H9 (cell line): ENCODE measurements at regions not wholly inside any gene's neighbourhood (a gene's known extent, or its start where the extent isn't known, plus 50 kb on each side); places are given as distances from the start of the nearest gene placed in this dataset.

ENCODE experiments used
- DNase-seq: peaks from one replicate; pipeline ENCODE4 v3.0.0-alpha.2; 2017
- H2AFZ ChIP-seq: one replicate; pipeline ENCODE4 v1.6.1; 2013; ENCODE audit warnings: mild to moderate bottlenecking, low read length, control low read depth, moderate library complexity
- H2AK5ac ChIP-seq: 2 replicates; pipeline ENCODE4 v1.6.1; 2013; ENCODE audit warnings: low read length, control low read depth, mixed read lengths; ENCODE audit not compliant: insufficient read length
- H2BK120ac ChIP-seq: one replicate; pipeline ENCODE4 v1.6.1; 2013; ENCODE audit warnings: low read depth, mild to moderate bottlenecking, low read length, control low read depth, inconsistent platforms; ENCODE audit not compliant: poor library complexity, severe bottlenecking
- H2BK12ac ChIP-seq: 2 replicates; pipeline ENCODE4 v1.6.1; 2013; ENCODE audit warnings: low read length, control low read depth, mixed read lengths, low read depth; ENCODE audit not compliant: insufficient read length
- H2BK15ac ChIP-seq: 2 replicates; pipeline ENCODE4 v1.6.1; 2013; ENCODE audit warnings: low read depth, low read length, control low read depth
- H2BK20ac ChIP-seq: one replicate; pipeline ENCODE4 v1.6.1; 2013; ENCODE audit warnings: low read depth, mild to moderate bottlenecking, low read length, control low read depth, inconsistent platforms; ENCODE audit not compliant: poor library complexity, severe bottlenecking
- H2BK5ac ChIP-seq: 2 replicates; pipeline ENCODE4 v1.6.1; 2013; ENCODE audit warnings: low read length, control low read depth, mixed read lengths; ENCODE audit not compliant: insufficient read length
- H3K14ac ChIP-seq: 2 replicates; pipeline ENCODE4 v1.6.1; 2013; ENCODE audit warnings: low read length, control low read depth; ENCODE audit not compliant: insufficient read depth
- H3K18ac ChIP-seq: 2 replicates; pipeline ENCODE4 v1.6.1; 2013; ENCODE audit warnings: low read depth, mild to moderate bottlenecking, mixed read lengths, low read length, control low read depth; ENCODE audit not compliant: insufficient read length
- H3K23ac ChIP-seq: 2 replicates; pipeline ENCODE4 v1.6.1; 2013; ENCODE audit warnings: low read length, control low read depth, mixed read lengths, low read depth; ENCODE audit not compliant: insufficient read length
- H3K23me2 ChIP-seq: 2 replicates; pipeline ENCODE4 v1.6.1; 2013; ENCODE audit warnings: low read depth, mild to moderate bottlenecking, mixed read lengths, low read length, control low read depth; ENCODE audit not compliant: insufficient read length, poor library complexity, severe bottlenecking
- H3K27ac ChIP-seq: 2 replicates; pipeline ENCODE4 v1.5.1; 2013; ENCODE audit warnings: low read length, control low read depth, mixed read lengths, low read depth; ENCODE audit not compliant: insufficient read length
- H3K27me3 ChIP-seq: 2 replicates; pipeline ENCODE4 v1.6.1; 2013; ENCODE audit warnings: low read length, control low read depth, inconsistent platforms; ENCODE audit not compliant: insufficient read depth
- H3K4ac ChIP-seq: 2 replicates; pipeline ENCODE4 v1.6.1; 2013; ENCODE audit warnings: low read depth, mild to moderate bottlenecking, control low read depth, inconsistent platforms, low read length, moderate library complexity
- H3K4me1 ChIP-seq: 2 replicates; pipeline ENCODE4 v1.6.1; 2013; ENCODE audit warnings: low read length, control low read depth, inconsistent platforms; ENCODE audit not compliant: insufficient read depth
- H3K4me2 ChIP-seq: 2 replicates; pipeline ENCODE4 v1.6.1; 2013; ENCODE audit warnings: low read length, control low read depth, mixed read lengths; ENCODE audit not compliant: insufficient read length, insufficient read depth
- H3K56ac ChIP-seq: 2 replicates; pipeline ENCODE4 v1.6.1; 2013; ENCODE audit warnings: low read depth, mild to moderate bottlenecking, mixed read lengths, low read length, control low read depth; ENCODE audit not compliant: insufficient read length
- H3K79me1 ChIP-seq: 2 replicates; pipeline ENCODE4 v1.6.1; 2013; ENCODE audit warnings: low read depth, mild to moderate bottlenecking, moderate library complexity, low read length, control low read depth, inconsistent platforms; ENCODE audit not compliant: insufficient read depth, poor library complexity, severe bottlenecking
- H3K79me2 ChIP-seq: 2 replicates; pipeline ENCODE4 v1.6.1; 2013; ENCODE audit warnings: low read length, control low read depth, inconsistent platforms; ENCODE audit not compliant: insufficient read depth
- H3K9ac ChIP-seq: 2 replicates; pipeline ENCODE4 v1.6.1; 2013; ENCODE audit warnings: low read length, control low read depth, mixed read lengths; ENCODE audit not compliant: insufficient read length; ENCODE audit errors: extremely low read depth
- H3K9me3 ChIP-seq: one replicate; pipeline ENCODE4 v1.6.1; 2013; ENCODE audit warnings: low read depth, low read length, inconsistent platforms; ENCODE audit not compliant: control insufficient read depth
- H3T11ph ChIP-seq: one replicate; pipeline ENCODE4 v1.6.1; 2013; ENCODE audit warnings: mild to moderate bottlenecking, low read length, control low read depth, inconsistent platforms
- H4K20me1 ChIP-seq: one replicate; pipeline ENCODE4 v1.6.1; 2013; ENCODE audit not compliant: control insufficient read depth, insufficient read length, insufficient read depth
- H4K5ac ChIP-seq: 2 replicates; pipeline ENCODE4 v1.6.1; 2013; ENCODE audit warnings: low read depth, mild to moderate bottlenecking, mixed read lengths, low read length, control low read depth; ENCODE audit not compliant: insufficient read length
- H4K8ac ChIP-seq: replicated peaks from 2 replicates; pipeline ENCODE4 v1.6.1; 2013; ENCODE audit warnings: low read length, control low read depth, mixed read lengths, low read depth; ENCODE audit not compliant: insufficient read length
- H4K91ac ChIP-seq: 2 replicates; pipeline ENCODE4 v1.6.1; 2013; ENCODE audit warnings: low read depth, mild to moderate bottlenecking, moderate library complexity, mixed read lengths, low read length, control low read depth; ENCODE audit not compliant: insufficient read length
- H3K27ac Mint-ChIP-seq, 3 experiments: 2 replicates in 2 of 3; 3 replicates in 1 of 3; pipeline ENCODE4 v1.8.0; 2020 to 2021; ENCODE audit warnings: mixed read lengths in 3 of 3, mild to moderate bottlenecking in 1 of 3, moderate library complexity in 1 of 3
- H3K27me3 Mint-ChIP-seq: 2 replicates; pipeline ENCODE4 v1.8.0; 2021; ENCODE audit warnings: low read depth, mild to moderate bottlenecking, moderate library complexity, mixed read lengths
- H3K36me3 Mint-ChIP-seq, 3 experiments: 2 replicates in 2 of 3; 3 replicates in 1 of 3; pipeline ENCODE4 v1.8.0; 2020 to 2021; ENCODE audit warnings: low read depth in 3 of 3, mixed read lengths in 3 of 3; ENCODE audit not compliant: insufficient read depth in 1 of 3
- H3K4me1 Mint-ChIP-seq, 2 experiments: 2 replicates each; pipeline ENCODE4 v1.8.0; 2020; ENCODE audit warnings: mixed read lengths in 2 of 2
- H3K4me3 Mint-ChIP-seq, 2 experiments: 2 replicates in 1 of 2; 3 replicates in 1 of 2; pipeline ENCODE4 v1.8.0; 2020 to 2021; ENCODE audit warnings: mild to moderate bottlenecking in 2 of 2, mixed read lengths in 2 of 2, moderate library complexity in 1 of 2
- H3K9me3 Mint-ChIP-seq, 2 experiments: 2 replicates in 1 of 2; 3 replicates in 1 of 2; pipeline ENCODE4 v1.8.0; 2020; ENCODE audit warnings: mild to moderate bottlenecking in 2 of 2, mixed read lengths in 2 of 2, moderate library complexity in 1 of 2
- WGBS: extraction: QIAGEN DNeasy Blood & Tissue Kit; methylation state at CpG from one replicate; pipeline ENCODE4 v1.1.7; 2013; ENCODE audit warnings: missing lambda C conversion rate, low lambda C conversion rate, mixed read lengths; ENCODE audit not compliant: insufficient read length; ENCODE audit errors: extremely low coverage; 5-methylcytosine and 5-hydroxymethylcytosine counted together
- TF ChIP-seq, protein P1 (sequence below): fragments of 200-600 bp; sonication (generic); conservative IDR thresholded peaks from 3 replicates; pipeline ENCODE4 v1.8.0; 2021; ENCODE audit warnings: antibody characterized with exemption, mild to moderate bottlenecking

DNA sequence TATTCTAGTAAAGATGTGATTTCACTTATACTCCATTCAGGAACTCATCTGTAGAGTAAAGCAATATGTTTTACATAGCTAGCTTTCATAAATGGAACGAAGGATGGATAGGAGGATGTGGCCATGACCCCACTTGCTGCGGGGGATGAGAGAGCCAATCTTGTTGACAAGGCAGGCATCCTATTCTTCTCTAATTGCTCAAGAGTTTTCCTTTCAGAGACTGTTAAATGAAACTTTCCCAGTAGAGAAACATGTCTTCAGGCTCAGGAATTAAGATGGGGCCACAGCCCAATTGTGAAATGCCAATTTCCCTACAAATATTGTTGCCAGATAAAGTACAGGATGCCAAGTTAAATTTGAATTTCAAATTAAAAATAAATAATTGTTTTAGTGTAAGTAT, 196.2 kb upstream of the TUT7 start:
- H3K9me3 ChIP-seq = no peaks in the 10 kb centered on the region
- no peak overlapping the region for H3K23ac ChIP-seq
- H2AFZ ChIP-seq = no peak overlapping the region
- no peak for DNase-seq
- H3T11ph ChIP-seq = no peak overlapping the region
- no peaks in the 10 kb centered on the region; a peak in 1 of 5 replicates for H3K9me3 Mint-ChIP-seq
- no peak overlapping the region for H3K4ac ChIP-seq
- no peak overlapping the region for H3K4me3 Mint-ChIP-seq
- TF ChIP-seq, protein P1, sequence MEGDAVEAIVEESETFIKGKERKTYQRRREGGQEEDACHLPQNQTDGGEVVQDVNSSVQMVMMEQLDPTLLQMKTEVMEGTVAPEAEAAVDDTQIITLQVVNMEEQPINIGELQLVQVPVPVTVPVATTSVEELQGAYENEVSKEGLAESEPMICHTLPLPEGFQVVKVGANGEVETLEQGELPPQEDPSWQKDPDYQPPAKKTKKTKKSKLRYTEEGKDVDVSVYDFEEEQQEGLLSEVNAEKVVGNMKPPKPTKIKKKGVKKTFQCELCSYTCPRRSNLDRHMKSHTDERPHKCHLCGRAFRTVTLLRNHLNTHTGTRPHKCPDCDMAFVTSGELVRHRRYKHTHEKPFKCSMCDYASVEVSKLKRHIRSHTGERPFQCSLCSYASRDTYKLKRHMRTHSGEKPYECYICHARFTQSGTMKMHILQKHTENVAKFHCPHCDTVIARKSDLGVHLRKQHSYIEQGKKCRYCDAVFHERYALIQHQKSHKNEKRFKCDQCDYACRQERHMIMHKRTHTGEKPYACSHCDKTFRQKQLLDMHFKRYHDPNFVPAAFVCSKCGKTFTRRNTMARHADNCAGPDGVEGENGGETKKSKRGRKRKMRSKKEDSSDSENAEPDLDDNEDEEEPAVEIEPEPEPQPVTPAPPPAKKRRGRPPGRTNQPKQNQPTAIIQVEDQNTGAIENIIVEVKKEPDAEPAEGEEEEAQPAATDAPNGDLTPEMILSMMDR = no peak
- H3K27me3 Mint-ChIP-seq = no peaks in the 10 kb centered on the region; the same call in 1 of the 2 replicates
- no peak overlapping the region for H3K4me2 ChIP-seq
- H3K27me3 ChIP-seq = no peaks in the 10 kb centered on the region
- no peaks in the 10 kb centered on the region for H3K79me1 ChIP-seq
- H3K27ac ChIP-seq = no peak overlapping the region
- no peak overlapping the region for H2BK20ac ChIP-seq
- no peak overlapping the region for H2BK120ac ChIP-seq
- H3K4me1 Mint-ChIP-seq = peaks cover 19 to 21% of the 10 kb centered on the region in 2 experiments
- H2AK5ac ChIP-seq = no peak overlapping the region
- H3K4me1 ChIP-seq = peaks cover 8% of the 10 kb centered on the region; the same call in 1 of the 2 replicates
- H3K18ac ChIP-seq = no peak overlapping the region
- no peak overlapping the region for H3K27ac Mint-ChIP-seq
- H3K79me2 ChIP-seq = no peaks in the 10 kb centered on the region
- H2BK12ac ChIP-seq = no peak overlapping the region
- H3K9ac ChIP-seq = no peak overlapping the region
- H3K56ac ChIP-seq = no peak overlapping the region
- no peak overlapping the region for H4K8ac ChIP-seq
- no peak overlapping the region for H4K5ac ChIP-seq
- H2BK15ac ChIP-seq = no peak overlapping the region
- no peak overlapping the region for H4K91ac ChIP-seq
- no peaks in the 10 kb centered on the region for H3K36me3 Mint-ChIP-seq
- no CpG with 5 or more reads among the region's 2 CpGs for WGBS
- no peak overlapping the region for H2BK5ac ChIP-seq
- no peak overlapping the region for H3K14ac ChIP-seq
- no peaks in the 10 kb centered on the region for H4K20me1 ChIP-seq
- H3K23me2 ChIP-seq = no peaks in the 10 kb centered on the region
